Trophoblast cell (in vitro differentiated cells and primary cell): ENCODE measurements at regions not wholly inside any gene's neighbourhood (a gene's known extent, or its start where the extent isn't known, plus 50 kb on each side); places are given as distances from the start of the nearest gene placed in this dataset.

Experiments used
- DNase-seq, 2 donors: peaks; one replicate each; pipeline ENCODE4 v3.0.0-alpha.2; 2016
- H2AFZ ChIP-seq: 2 replicates; pipeline ENCODE4 v1.6.1; 2013; ENCODE audit warnings: low read length, moderate library complexity, mild to moderate bottlenecking; ENCODE audit not compliant: insufficient read depth, poor library complexity
- H2AK5ac ChIP-seq: 2 replicates; pipeline ENCODE4 v1.6.1; 2013; ENCODE audit warnings: mild to moderate bottlenecking, low read length
- H2BK120ac ChIP-seq: 2 replicates; pipeline ENCODE4 v1.6.1; 2013; ENCODE audit warnings: low read length, mild to moderate bottlenecking, moderate library complexity; ENCODE audit not compliant: insufficient read depth, poor library complexity
- H2BK12ac ChIP-seq: 2 replicates; pipeline ENCODE4 v1.6.1; 2013; ENCODE audit warnings: mild to moderate bottlenecking, low read length, moderate library complexity
- H2BK5ac ChIP-seq: 2 replicates; pipeline ENCODE4 v1.6.1; 2013; ENCODE audit warnings: low read length, low read depth, moderate library complexity, mild to moderate bottlenecking; ENCODE audit not compliant: poor library complexity
- H3K14ac ChIP-seq: 2 replicates; pipeline ENCODE4 v1.6.1; 2013; ENCODE audit warnings: mild to moderate bottlenecking, low read length
- H3K18ac ChIP-seq: 2 replicates; pipeline ENCODE4 v1.6.1; 2013; ENCODE audit warnings: mild to moderate bottlenecking, low read length
- H3K23ac ChIP-seq: 2 replicates; pipeline ENCODE4 v1.6.1; 2013; ENCODE audit warnings: low read length
- H3K27ac ChIP-seq: 2 replicates; pipeline ENCODE4 v1.5.1; 2013; ENCODE audit warnings: low read depth, mild to moderate bottlenecking, inconsistent platforms, low read length, moderate library complexity
- H3K27me3 ChIP-seq: 2 replicates; pipeline ENCODE4 v1.6.1; 2013; ENCODE audit warnings: inconsistent platforms, mild to moderate bottlenecking, low read length, moderate library complexity; ENCODE audit not compliant: insufficient read depth
- H3K36me3 ChIP-seq, 2 experiments: 1 replicate in 1 of 2; 2 replicates in 1 of 2; pipeline ENCODE4 v1.6.1; 2013; ENCODE audit warnings: low read length in 2 of 2, mild to moderate bottlenecking in 2 of 2, moderate library complexity in 1 of 2; ENCODE audit not compliant: insufficient read depth in 2 of 2, control insufficient read depth in 1 of 2
- H3K4ac ChIP-seq: 2 replicates; pipeline ENCODE4 v1.6.1; 2013; ENCODE audit warnings: low read depth, mild to moderate bottlenecking, low read length, moderate library complexity
- H3K4me1 ChIP-seq, 2 experiments: 1 replicate in 1 of 2; 2 replicates in 1 of 2; pipeline ENCODE4 v1.6.1; 2013; ENCODE audit warnings: low read length in 2 of 2, mild to moderate bottlenecking in 2 of 2, moderate library complexity in 1 of 2; ENCODE audit not compliant: insufficient read depth in 2 of 2, control insufficient read depth in 1 of 2
- H3K4me2 ChIP-seq: 2 replicates; pipeline ENCODE4 v1.6.1; 2013; ENCODE audit warnings: inconsistent platforms, mild to moderate bottlenecking, low read length, moderate library complexity
- H3K4me3 ChIP-seq: 2 replicates; pipeline ENCODE4 v1.5.1; 2013; ENCODE audit warnings: mild to moderate bottlenecking, low read depth, low read length, inconsistent platforms
- H3K79me1 ChIP-seq: one replicate; pipeline ENCODE4 v1.6.1; 2013; ENCODE audit warnings: low read length
- H3K79me2 ChIP-seq: 2 replicates; pipeline ENCODE4 v1.6.1; 2013; ENCODE audit warnings: low read length, mild to moderate bottlenecking; ENCODE audit not compliant: control insufficient read depth, insufficient read depth, poor library complexity
- H3K9ac ChIP-seq: 2 replicates; pipeline ENCODE4 v1.6.1; 2013; ENCODE audit warnings: mild to moderate bottlenecking, low read length
- H3K9me3 ChIP-seq: 2 replicates; pipeline ENCODE4 v1.6.1; 2013; ENCODE audit warnings: low read depth, mild to moderate bottlenecking, control low read depth, inconsistent platforms, low read length; ENCODE audit not compliant: insufficient read depth
- H4K12ac ChIP-seq: 2 replicates; pipeline ENCODE4 v1.6.1; 2013; ENCODE audit warnings: low read depth, mild to moderate bottlenecking, low read length, moderate library complexity
- H4K8ac ChIP-seq: 2 replicates; pipeline ENCODE4 v1.6.1; 2013; ENCODE audit warnings: low read depth, mild to moderate bottlenecking, low read length, moderate library complexity
- H4K91ac ChIP-seq: one replicate; pipeline ENCODE4 v1.6.1; 2013; ENCODE audit warnings: low read depth, mild to moderate bottlenecking, low read length, moderate library complexity
- WGBS: extraction: QIAGEN DNeasy Blood & Tissue Kit; methylation state at CpG from one replicate; pipeline ENCODE4 v1.1.7; 2013; ENCODE audit warnings: missing lambda C conversion rate; ENCODE audit not compliant: insufficient read length, insufficient coverage; ENCODE audit errors: extremely low coverage; 5-methylcytosine and 5-hydroxymethylcytosine counted together

- Histone ChIP-seq H3K9ac (no peak overlapping the region), H3K4me2 (no peak overlapping the region), H4K8ac (no peak overlapping the region), H3K4me1 (peaks cover 0 to 2% of the 10 kb centered on the region in 2 experiments), H3K79me1 (peaks cover 2% of the 10 kb centered on the region), H4K91ac (no peak overlapping the region), H3K9me3 (no peaks in the 10 kb centered on the region), H3K18ac (no peak overlapping the region), H4K12ac (no peak overlapping the region), H3K4me3 (no peak overlapping the region), H3K79me2 (no peaks in the 10 kb centered on the region), H3K23ac (no peak overlapping the region), H2BK12ac (no peak overlapping the region), H2BK5ac (no peak overlapping the region), H2AFZ (no peak overlapping the region), H3K4ac (no peak overlapping the region), H3K27me3 (no peaks in the 10 kb centered on the region), H3K36me3 (no peaks in the 10 kb centered on the region), H2BK120ac (no peak overlapping the region), H3K14ac (no peak overlapping the region), H3K27ac (no peak overlapping the region), H2AK5ac (no peak overlapping the region)
- WGBS = no CpG with 5 or more reads among the region's 1 CpG
- DNase-seq = no peak
Measured at GRCh38 chr1:81664341-81664740, 136.4 kb upstream of the ADGRL2 start.

GRCh38 chr1:81662913-81663526, 137.7 kb upstream of the ADGRL2 start:
- no peak overlapping the region for H2AK5ac ChIP-seq
- H3K79me1 ChIP-seq = peaks cover 2% of the 10 kb centered on the region
- H3K27ac ChIP-seq = no peak overlapping the region
- H4K8ac ChIP-seq = no peak overlapping the region
- no peak overlapping the region for H3K23ac ChIP-seq
- no peak overlapping the region for H3K18ac ChIP-seq
- no peak overlapping the region for H3K4me3 ChIP-seq
- H2BK12ac ChIP-seq = no peak overlapping the region
- no CpG with 5 or more reads among the region's 8 CpGs for WGBS
- no peaks in the 10 kb centered on the region for H3K36me3 ChIP-seq
- no peak overlapping the region for H3K4ac ChIP-seq
- no peak overlapping the region for H4K12ac ChIP-seq
- peak overlapping the region; percentile 43 for H4K91ac ChIP-seq
- H3K79me2 ChIP-seq = no peaks in the 10 kb centered on the region
- no peaks in the 10 kb centered on the region for H3K9me3 ChIP-seq
- DNase-seq = no peak
- no peak overlapping the region for H2BK5ac ChIP-seq
- no peaks in the 10 kb centered on the region for H3K27me3 ChIP-seq
- peaks cover 0 to 2% of the 10 kb centered on the region in 2 experiments for H3K4me1 ChIP-seq
- no peak overlapping the region for H2BK120ac ChIP-seq
- no peak overlapping the region for H2AFZ ChIP-seq
- H3K9ac ChIP-seq = no peak overlapping the region
- H3K14ac ChIP-seq = no peak overlapping the region
- H3K4me2 ChIP-seq = no peak overlapping the region

GRCh38 chr1:81660286-81660685, 140.4 kb upstream of the ADGRL2 start:
- no peak overlapping the region for H4K12ac ChIP-seq
- no peak overlapping the region for H3K4me2 ChIP-seq
- no peaks in the 10 kb centered on the region for H3K36me3 ChIP-seq
- H3K79me1 ChIP-seq = no peaks in the 10 kb centered on the region
- H3K9ac ChIP-seq = no peak overlapping the region
- H2BK12ac ChIP-seq = no peak overlapping the region
- no peak overlapping the region for H2AK5ac ChIP-seq
- H3K18ac ChIP-seq = no peak overlapping the region
- no peak overlapping the region for H4K8ac ChIP-seq
- H4K91ac ChIP-seq = no peak overlapping the region
- no peak overlapping the region for H3K14ac ChIP-seq
- peaks cover 0 to 2% of the 10 kb centered on the region in 2 experiments for H3K4me1 ChIP-seq
- H2BK5ac ChIP-seq = no peak overlapping the region
- no peak overlapping the region for H3K4ac ChIP-seq
- no peak overlapping the region for H2AFZ ChIP-seq
- DNase-seq = no peak
- H3K79me2 ChIP-seq = no peaks in the 10 kb centered on the region
- H3K27ac ChIP-seq = no peak overlapping the region
- no peaks in the 10 kb centered on the region for H3K9me3 ChIP-seq
- no peak overlapping the region for H3K4me3 ChIP-seq
- no peaks in the 10 kb centered on the region for H3K27me3 ChIP-seq
- no peak overlapping the region for H2BK120ac ChIP-seq
- no peak overlapping the region for H3K23ac ChIP-seq

GRCh38 chr1:81654657-81655056, 146.1 kb upstream of the ADGRL2 start:
- H3K4me2 ChIP-seq = no peak overlapping the region
- no peaks in the 10 kb centered on the region for H3K36me3 ChIP-seq
- no peak overlapping the region for H4K12ac ChIP-seq
- H3K4me1 ChIP-seq = no peaks in the 10 kb centered on the region
- H3K14ac ChIP-seq = no peak overlapping the region
- H3K23ac ChIP-seq = no peak overlapping the region
- no CpG with 5 or more reads among the region's 3 CpGs for WGBS
- no peak overlapping the region for H2BK5ac ChIP-seq
- no peak overlapping the region for H2BK12ac ChIP-seq
- no peak overlapping the region for H2BK120ac ChIP-seq
- no peaks in the 10 kb centered on the region for H3K9me3 ChIP-seq
- H3K4me3 ChIP-seq = no peak overlapping the region
- no peak overlapping the region for H3K27ac ChIP-seq
- no peak overlapping the region for H4K91ac ChIP-seq
- no peak overlapping the region for H3K9ac ChIP-seq
- H4K8ac ChIP-seq = no peak overlapping the region
- no peaks in the 10 kb centered on the region for H3K27me3 ChIP-seq
- H3K18ac ChIP-seq = no peak overlapping the region
- no peaks in the 10 kb centered on the region for H3K79me2 ChIP-seq
- H3K4ac ChIP-seq = no peak overlapping the region
- DNase-seq = no peak
- no peak overlapping the region for H2AK5ac ChIP-seq
- H2AFZ ChIP-seq = no peak overlapping the region
- no peaks in the 10 kb centered on the region for H3K79me1 ChIP-seq
